Adrenal gland (tissue), 5 donors: ENCODE measurements at regions not wholly inside any gene's neighbourhood (a gene's known extent, or its start where the extent isn't known, plus 50 kb on each side); places are given as distances from the start of the nearest gene placed in this dataset.

Experiments
- CTCF ChIP-seq, 6 experiments: fragments of 450-650 bp in 4 of 6; fragments of 200-600 bp in 2 of 6; sonication (generic) in 1 of 6; IDR thresholded peaks; 1 replicate in 5 of 6; 2 replicates in 1 of 6; pipeline versions ENCODE4 v1.5.1 to v1.8.0; 2016 to 2021; ENCODE audit warnings: antibody characterized with exemption in 6 of 6, mild to moderate bottlenecking in 2 of 6, moderate library complexity in 1 of 6
- POLR2A ChIP-seq, 2 donors: fragments of 450-650 bp; IDR thresholded peaks; one replicate each; pipeline ENCODE4 v1.6.1; 2017; ENCODE audit warnings: antibody characterized with exemption in 2 of 2, mild to moderate bottlenecking in 2 of 2, moderate library complexity in 1 of 2
- donor health status: DM: no; HTN: no; CAD: no.

DNA sequence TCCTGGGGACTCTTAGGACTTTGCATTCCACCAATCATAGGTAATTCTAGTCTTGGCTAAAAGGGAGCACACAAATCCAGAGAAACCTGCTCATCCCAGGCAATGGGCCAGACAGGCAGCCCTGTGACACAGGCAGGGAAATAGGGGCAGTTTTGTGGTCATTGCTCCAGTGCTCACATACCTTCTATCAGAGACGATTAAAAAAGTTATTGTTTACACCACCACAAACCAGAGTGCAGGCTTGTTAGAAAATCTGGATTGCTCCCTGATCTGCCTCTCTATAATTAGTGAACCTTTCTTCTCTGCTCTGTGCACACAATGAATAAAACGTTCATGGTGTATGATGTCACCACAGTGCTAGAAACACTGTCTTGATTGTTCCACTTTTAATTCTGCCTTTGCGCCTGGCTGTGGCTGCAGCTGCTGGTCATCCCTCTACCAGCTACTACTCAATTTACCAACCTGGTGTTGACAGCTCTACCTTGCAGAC lies 121.6 kb upstream of the SPATA13 start:
- TF ChIP-seq POLR2A (IDR thresholded peaks at IDR 0.05): no peak
- TF ChIP-seq CTCF (IDR thresholded peaks at IDR 0.05): no peak
